GM18508 (cell line): ENCODE measurements at regions not wholly inside any gene's neighbourhood (a gene's known extent, or its start where the extent isn't known, plus 50 kb on each side); places are given as distances from the start of the nearest gene placed in this dataset.
A peak's percentile ranks its signal among the peaks of the same experiment; 100 is the strongest.
"Not testable (repeated sequence)": the region's sequence is repeated elsewhere in the genome, so short reads cannot be mapped to it uniquely, and the experiment has no call there.

Experiments used
- ATAC-seq: cut with Tn5 transposase; IDR thresholded peaks from one replicate; pipeline ENCODE4 v1.9.1; 2021; ENCODE audit warnings: moderate number of reproducible peaks; ENCODE audit not compliant: insufficient read depth, unreplicated experiment

GRCh38 chr6:131336596-131336995, 201.3 kb downstream of the AKAP7 start:
- ATAC-seq: no peak

- not testable (repeated sequence) for ATAC-seq
Observed at GRCh38 chr6:131346896-131347295, 211.6 kb downstream of the AKAP7 start.

- ATAC-seq: no peak
Observed at GRCh38 chr6:131348572-131348971, 213.3 kb downstream of the AKAP7 start.

GRCh38 chr6:131349199-131349598, 213.9 kb downstream of the AKAP7 start:
- no peak for ATAC-seq

GRCh38 chr6:131353106-131353505, 217.8 kb downstream of the AKAP7 start:
- ATAC-seq: no peak

GRCh38 chr6:131353876-131354275, 218.6 kb downstream of the AKAP7 start:
- ATAC-seq: no peak

GRCh38 chr6:131354356-131354755, 218.7 kb upstream of the ARG1 start:
- ATAC-seq: no peak

- no peak for ATAC-seq
Observed at GRCh38 chr6:131356161-131356560, 216.9 kb upstream of the ARG1 start.

- no peak for ATAC-seq
Observed at GRCh38 chr6:131357501-131357900, 215.5 kb upstream of the ARG1 start.

GRCh38 chr6:131362070-131362469, 211.0 kb upstream of the ARG1 start:
- ATAC-seq: no peak

- no peak for ATAC-seq
Observed at GRCh38 chr6:131362696-131363095, 210.3 kb upstream of the ARG1 start.

- no peak for ATAC-seq
Observed at GRCh38 chr6:131363947-131364834, 208.8 kb upstream of the ARG1 start.

- no peak for ATAC-seq
Observed at GRCh38 chr6:131366223-131366622, 206.8 kb upstream of the ARG1 start.

- no peak for ATAC-seq
Observed at GRCh38 chr6:131367206-131367873, 205.7 kb upstream of the ARG1 start.

GRCh38 chr6:131368198-131368911, 204.7 kb upstream of the ARG1 start:
- peak; percentile 57 for ATAC-seq

GRCh38 chr6:131372535-131372934, 200.5 kb upstream of the ARG1 start:
- ATAC-seq: no peak

GRCh38 chr6:131377112-131377705, 195.8 kb upstream of the ARG1 start:
- ATAC-seq: no peak

- no peak for ATAC-seq
Observed at GRCh38 chr6:131378874-131379273, 194.2 kb upstream of the ARG1 start.

GRCh38 chr6:131379948-131380347, 193.1 kb upstream of the ARG1 start:
- ATAC-seq: no peak

GRCh38 chr6:131381052-131381708, 191.8 kb upstream of the ARG1 start:
- ATAC-seq: no peak
